ENCODE measurements at regions not wholly inside any gene's neighbourhood (a gene's known extent, or its start where the extent isn't known, plus 50 kb on each side); places are given as distances from the start of the nearest gene placed in this dataset.

DNA sequence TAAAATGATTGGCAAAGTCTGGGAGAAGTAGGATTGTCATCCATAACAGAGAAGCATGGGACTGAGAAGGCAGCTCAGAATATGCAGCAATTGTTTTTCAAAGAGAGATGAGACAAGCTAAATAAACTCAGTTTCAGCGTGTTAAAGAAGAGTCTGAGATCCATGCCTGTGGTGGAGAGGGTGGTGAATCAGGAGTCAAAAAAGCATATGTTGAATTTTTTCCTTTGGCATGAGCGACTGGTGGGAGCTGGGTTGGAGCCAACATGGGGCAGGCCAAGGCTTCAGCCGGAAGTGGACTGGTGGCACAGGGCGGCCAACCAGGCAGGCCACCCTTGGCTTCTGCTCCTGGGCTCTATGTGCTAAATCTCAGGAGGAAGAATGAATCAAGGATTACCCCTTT is 102.0 kb downstream of the SST start:
- FAIRE-seq = no peak

DNA sequence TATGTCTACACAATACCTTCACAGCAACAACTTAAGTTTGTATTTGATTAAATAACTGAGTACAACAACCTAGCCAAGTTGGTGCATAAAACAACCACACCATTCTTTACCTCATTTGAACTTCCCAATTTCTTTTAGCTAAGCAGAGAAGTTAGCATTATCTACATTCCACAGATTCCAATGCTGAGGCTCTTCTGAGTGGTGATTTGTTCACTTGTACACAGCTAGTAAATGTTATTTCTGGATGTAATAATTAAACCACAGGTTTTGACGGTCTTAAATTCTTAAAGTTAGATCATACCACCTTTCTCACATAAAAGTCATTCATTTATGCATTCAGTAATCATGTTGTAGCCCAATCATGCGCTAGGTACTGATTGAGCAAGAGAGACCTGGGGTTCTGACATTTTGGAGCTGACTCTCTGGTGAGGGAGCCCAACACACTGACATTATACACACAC is 102.5 kb downstream of the SST start:
- no peak for ATAC-seq
- intact Hi-C loops (cut with micrococcal nuclease) = no loop called here
- Histone ChIP-seq H3K4me3 (no peak overlapping the region), H3K4me2 (ENCODE audit: insufficient read depth, low read length) (no peak overlapping the region), H3K27ac (ENCODE audit: extremely low read depth, low read depth, low read length) (no peak overlapping the region), H3K9me3 (replicated peaks; ENCODE audit: control insufficient read depth, insufficient read depth, low read depth, low read length) (no peaks in the 10 kb centered on the region), H3K79me2 (ENCODE audit: control insufficient read depth, insufficient read depth, low read length) (no peaks in the 10 kb centered on the region), H3K27me3 (ENCODE audit: control insufficient read depth in 2 of 2, insufficient read depth in 2 of 2, low read length in 2 of 2) (peaks cover 5 to 6% of the 10 kb centered on the region in 2 experiments; a peak in 2 of 5 replicates), H3K4me1 (replicated peaks in 1 of 2; ENCODE audit: control insufficient read depth in 2 of 2, insufficient read depth in 2 of 2, low read length in 2 of 2) (no peaks in the 10 kb centered on the region), H3K36me3 (ENCODE audit: control insufficient read depth, insufficient read depth, low read length) (no peaks in the 10 kb centered on the region), H2AFZ (ENCODE audit: low read depth, low read length) (no peak overlapping the region), H3K9me1 (ENCODE audit: control insufficient read depth, insufficient read depth, low read length) (no peaks in the 10 kb centered on the region), H4K20me1 (replicated peaks; ENCODE audit: control insufficient read depth, insufficient read depth, low read length) (no peaks in the 10 kb centered on the region), H3K9ac (ENCODE audit: insufficient read depth in 1 of 2, low read depth in 2 of 2, low read length in 2 of 2) (no peak overlapping the region)
- no peak for DNase-seq (ENCODE audit: extremely low read depth in 1 of 4, low spot score in 3 of 4)
- in situ Hi-C loops (cut with MboI) = no loop called here
- no peak for FAIRE-seq
- CTCF ChIA-PET (ENCODE audit: low intra/inter-chr PET ratio) = no interaction called here
- WGBS (ENCODE audit: insufficient coverage, low coverage, missing lambda C conversion rate) = 0% methylated on average over 2 of the region's 2 CpGs
- BruUV-seq (replicated peaks) = no TSS peak
- POLR2A ChIA-PET = interaction anchor here (0.8 kb wide), 1 partner anchor 942 kb away, joined by 3 read pairs; no protein-coding TSS in a partner anchor
- TF ChIP-seq MBD2 (IDR thresholded peaks at IDR 0.05; ENCODE audit: borderline replicate concordance, low read depth) (no peak), ZNF561 (CRISPR knock-in tag; conservative IDR thresholded peaks at IDR 0.05) (no peak), RBM39 (optimal IDR thresholded peaks at IDR 0.05; ENCODE audit: low read depth, low read length) (no peak), RUNX1 (IDR thresholded peaks at IDR 0.05; ENCODE audit: low read depth) (no peak), ZFP1 (CRISPR knock-in tag; IDR thresholded peaks at IDR 0.05) (no peak), CBX3 (IDR thresholded peaks at IDR 0.05; ENCODE audit: borderline replicate concordance in 1 of 2, low read length in 2 of 2) (no peak), ZNF239 (CRISPR knock-in tag; IDR thresholded peaks at IDR 0.05) (no peak), EHMT2 (IDR thresholded peaks at IDR 0.05) (no peak)
- TF ChIP-seq, protein P1, sequence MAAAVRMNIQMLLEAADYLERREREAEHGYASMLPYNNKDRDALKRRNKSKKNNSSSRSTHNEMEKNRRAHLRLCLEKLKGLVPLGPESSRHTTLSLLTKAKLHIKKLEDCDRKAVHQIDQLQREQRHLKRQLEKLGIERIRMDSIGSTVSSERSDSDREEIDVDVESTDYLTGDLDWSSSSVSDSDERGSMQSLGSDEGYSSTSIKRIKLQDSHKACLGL (CRISPR knock-in tag; IDR thresholded peaks at IDR 0.05; ENCODE audit: borderline replicate concordance, poor library complexity, severe bottlenecking) = no peak

More for the DNA sequence above, 102.0 kb downstream of the SST start:
- no peaks in the 10 kb centered on the region for H3K9me1 ChIP-seq (ENCODE audit: control insufficient read depth, insufficient read depth, low read length)
- no peaks in the 10 kb centered on the region for H3K4me1 ChIP-seq (replicated peaks in 1 of 2; ENCODE audit: control insufficient read depth in 2 of 2, insufficient read depth in 2 of 2, low read length in 2 of 2)
- H3K27ac ChIP-seq (ENCODE audit: extremely low read depth, low read depth, low read length) = no peak overlapping the region
- CTCF ChIA-PET (ENCODE audit: low intra/inter-chr PET ratio) = no interaction called here
- 2% methylated on average over 4 of the region's 4 CpGs for WGBS (ENCODE audit: insufficient coverage, low coverage, missing lambda C conversion rate)
- H3K4me2 ChIP-seq (ENCODE audit: insufficient read depth, low read length) = no peak overlapping the region
- H3K9ac ChIP-seq (ENCODE audit: insufficient read depth in 1 of 2, low read depth in 2 of 2, low read length in 2 of 2) = no peak overlapping the region
- H3K36me3 ChIP-seq (ENCODE audit: control insufficient read depth, insufficient read depth, low read length) = no peaks in the 10 kb centered on the region
- H3K27me3 ChIP-seq (ENCODE audit: control insufficient read depth in 2 of 2, insufficient read depth in 2 of 2, low read length in 2 of 2) = peaks cover 5 to 6% of the 10 kb centered on the region in 2 experiments; a peak in 2 of 5 replicates
- TF ChIP-seq TBP (optimal IDR thresholded peaks at IDR 0.05; ENCODE audit: low read depth, low read length) = no peak
- no peak for TF ChIP-seq HNRNPLL (IDR thresholded peaks at IDR 0.05; ENCODE audit: low read depth, low read length, poor library complexity, severe bottlenecking)
- TF ChIP-seq CREM (IDR thresholded peaks at IDR 0.05; ENCODE audit: low read depth) = no peak
- no peak for TF ChIP-seq KDM4B (IDR thresholded peaks at IDR 0.05; ENCODE audit: borderline replicate concordance in 2 of 2, low read depth in 1 of 2)
- TF ChIP-seq RAD21 (CRISPR knock-in tag; conservative IDR thresholded peaks at IDR 0.05 in 1 of 2, IDR thresholded peaks at IDR 0.05 in 1 of 2) = no peak
- no peaks in the 10 kb centered on the region for H3K79me2 ChIP-seq (ENCODE audit: control insufficient read depth, insufficient read depth, low read length)
- no peaks in the 10 kb centered on the region for H4K20me1 ChIP-seq (replicated peaks; ENCODE audit: control insufficient read depth, insufficient read depth, low read length)
- intact Hi-C loops (cut with micrococcal nuclease) (no loop called here), in situ Hi-C loops (cut with MboI) (no loop called here)
- no peak for ATAC-seq
- no peak for DNase-seq (ENCODE audit: extremely low read depth in 1 of 4, low spot score in 3 of 4)
- H3K9me3 ChIP-seq (replicated peaks; ENCODE audit: control insufficient read depth, insufficient read depth, low read depth, low read length) = no peaks in the 10 kb centered on the region
- POLR2A ChIA-PET = interaction anchor here (0.8 kb wide), 1 partner anchor 942 kb away, joined by 3 read pairs; no protein-coding TSS in a partner anchor
- no TSS peak for BruUV-seq (replicated peaks)
- H3K4me3 ChIP-seq = no peak overlapping the region
- no peak overlapping the region for H2AFZ ChIP-seq (ENCODE audit: low read depth, low read length)

Data from K562 (cell line).